IMR-90 (cell line): ENCODE measurements at regions not wholly inside any gene's neighbourhood (a gene's known extent, or its start where the extent isn't known, plus 50 kb on each side); places are given as distances from the start of the nearest gene placed in this dataset.

Source experiments
- ATAC-seq: fragments of 200-7000 bp; cut with Tn5 transposase; 2 replicates; pipeline ENCODE4 v1.9.1; 2020; ENCODE audit warnings: low read depth, mild to moderate bottlenecking, moderate library complexity
- BruUV-seq: library from RNA; stranded (reverse); fragments of 400-500 nt; replicated peaks from 2 replicates; lab custom pipeline; 2021; lab: Mats Ljungman, UMichigan
- CTCF ChIA-PET: fragments of 300-600 bp; formaldehyde crosslinking; extraction: SDS; loops from one replicate; lab custom pipeline; 2021; ENCODE audit warnings: antibody characterized with exemption; lab: Yijun Ruan, JAX
- POLR2A ChIA-PET: fragments of 300-600 bp; sonication (Branson Sonifier 250); formaldehyde crosslinking; loops from one replicate; lab custom pipeline; 2022; ENCODE audit warnings: antibody characterized with exemption; ENCODE audit not compliant: unreplicated experiment; lab: Charles Lee
- DNase-seq: peaks from one replicate; pipeline ENCODE4 v3.0.0; 2013
- H2AFZ ChIP-seq: replicated peaks from 2 replicates; pipeline ENCODE3; 2013; ENCODE audit warnings: low read length, mild to moderate bottlenecking; ENCODE audit not compliant: poor library complexity
- H2AK5ac ChIP-seq: 2 replicates; pipeline ENCODE4 v1.6.1; 2013; ENCODE audit warnings: low read depth, low read length, inconsistent platforms
- H2AK9ac ChIP-seq: replicated peaks from 2 replicates; pipeline ENCODE3; 2013; ENCODE audit warnings: mild to moderate bottlenecking, low read depth, low read length, moderate library complexity; ENCODE audit not compliant: poor library complexity
- H2BK120ac ChIP-seq: 2 replicates; pipeline ENCODE4 v1.6.1; 2013; ENCODE audit warnings: low read depth, low read length, inconsistent platforms
- H2BK15ac ChIP-seq: 3 replicates; pipeline ENCODE4 v1.6.1; 2013; ENCODE audit warnings: low read depth, low read length, inconsistent platforms
- H2BK20ac ChIP-seq: 2 replicates; pipeline ENCODE4 v1.6.1; 2013; ENCODE audit warnings: low read depth, mild to moderate bottlenecking, inconsistent platforms, low read length, moderate library complexity
- H2BK5ac ChIP-seq: 2 replicates; pipeline ENCODE4 v1.6.1; 2013; ENCODE audit warnings: mild to moderate bottlenecking, low read depth, low read length, inconsistent platforms; ENCODE audit not compliant: poor library complexity, severe bottlenecking
- H3K14ac ChIP-seq: replicated peaks from 2 replicates; pipeline ENCODE4 v1.6.1; 2013; ENCODE audit warnings: low read depth, low read length, inconsistent platforms
- H3K18ac ChIP-seq: 2 replicates; pipeline ENCODE4 v1.6.1; 2013; ENCODE audit warnings: low read depth, low read length, control low read depth
- H3K23ac ChIP-seq: 2 replicates; pipeline ENCODE4 v1.6.1; 2013; ENCODE audit warnings: low read depth, low read length, inconsistent platforms
- H3K27ac ChIP-seq: 2 replicates; pipeline ENCODE4 v1.5.1; 2013; ENCODE audit warnings: mild to moderate bottlenecking, control low read depth, low read length; ENCODE audit not compliant: insufficient read depth
- H3K27me3 ChIP-seq: 2 replicates; pipeline ENCODE4 v1.6.1; 2013; ENCODE audit warnings: low read length; ENCODE audit not compliant: control insufficient read depth, insufficient read depth
- H3K36me3 ChIP-seq: 2 replicates; pipeline ENCODE4 v1.6.1; 2013; ENCODE audit warnings: low read length, mixed read lengths; ENCODE audit not compliant: control insufficient read depth, insufficient read depth
- H3K4ac ChIP-seq: 2 replicates; pipeline ENCODE4 v1.6.1; 2013; ENCODE audit warnings: low read depth, low read length, inconsistent platforms
- H3K4me1 ChIP-seq: 2 replicates; pipeline ENCODE4 v1.6.1; 2013; ENCODE audit warnings: low read length, mixed read lengths; ENCODE audit not compliant: control insufficient read depth, insufficient read depth
- H3K4me2 ChIP-seq: 2 replicates; pipeline ENCODE4 v1.6.1; 2013; ENCODE audit warnings: low read depth, mild to moderate bottlenecking, control low read depth, low read length, moderate library complexity
- H3K4me3 ChIP-seq: 2 replicates; pipeline ENCODE4 v1.5.1; 2013; ENCODE audit warnings: low read depth, mild to moderate bottlenecking, control low read depth, low read length, moderate library complexity; ENCODE audit not compliant: insufficient read depth
- H3K56ac ChIP-seq: 2 replicates; pipeline ENCODE4 v1.6.1; 2013; ENCODE audit warnings: low read length, inconsistent platforms; ENCODE audit not compliant: insufficient read depth; ENCODE audit errors: extremely low read depth
- H3K79me1 ChIP-seq, 2 experiments: 2 replicates each; pipeline ENCODE4 v1.6.1; 2013; ENCODE audit warnings: low read length in 2 of 2, inconsistent platforms in 1 of 2, low read depth in 1 of 2
- H3K9ac ChIP-seq: 2 replicates; pipeline ENCODE4 v1.6.1; 2013; ENCODE audit warnings: low read depth, low read length, control low read depth
- H3K9me1 ChIP-seq: 2 replicates; pipeline ENCODE4 v1.6.1; 2013; ENCODE audit warnings: low read length, inconsistent platforms; ENCODE audit not compliant: insufficient read depth
- H3K9me3 ChIP-seq: 2 replicates; pipeline ENCODE4 v1.6.1; 2013; ENCODE audit warnings: low read length; ENCODE audit not compliant: control insufficient read depth, insufficient read depth
- H4K20me1 ChIP-seq: 2 replicates; pipeline ENCODE4 v1.6.1; 2013; ENCODE audit warnings: low read length, inconsistent platforms; ENCODE audit not compliant: insufficient read depth
- H4K5ac ChIP-seq: 2 replicates; pipeline ENCODE4 v1.6.1; 2013; ENCODE audit warnings: mild to moderate bottlenecking, low read depth, low read length, control low read depth
- H4K8ac ChIP-seq, 2 experiments: 2 replicates each; pipeline ENCODE4 v1.6.1; 2013; ENCODE audit warnings: low read depth in 2 of 2, low read length in 2 of 2, control low read depth in 1 of 2, inconsistent platforms in 1 of 2
- H4K91ac ChIP-seq: 2 replicates; pipeline ENCODE4 v1.6.1; 2013; ENCODE audit warnings: low read depth, low read length, inconsistent platforms; ENCODE audit not compliant: insufficient read depth
- BHLHE40 ChIP-seq: fragments of 150-350 bp; IDR thresholded peaks from 2 replicates; pipeline ENCODE4 v1.6.1; 2016; ENCODE audit warnings: mild to moderate bottlenecking, low read depth, low read length
- CEBPB ChIP-seq: IDR thresholded peaks from 2 replicates; pipeline ENCODE4 v1.6.1; 2012; ENCODE audit warnings: low read depth, low read length, improper control_type of control experiment
- CHD1 ChIP-seq: IDR thresholded peaks from 2 replicates; pipeline ENCODE4 v1.6.1; 2012; ENCODE audit warnings: low read depth, low read length, improper control_type of control experiment
- CTCF ChIP-seq: conservative IDR thresholded peaks from 2 replicates; pipeline ENCODE4 v1.5.1; 2012; ENCODE audit warnings: mild to moderate bottlenecking, low read depth, low read length, improper control_type of control experiment
- ELK1 ChIP-seq: fragments of 150-350 bp; IDR thresholded peaks from 2 replicates; pipeline ENCODE4 v1.6.1; 2016; ENCODE audit warnings: low read depth, mild to moderate bottlenecking, low read length, moderate library complexity, borderline replicate concordance
- FOS ChIP-seq: fragments of 150-350 bp; IDR thresholded peaks from 2 replicates; pipeline ENCODE4 v1.6.1; 2016; ENCODE audit warnings: low read depth, low read length
- MAFK ChIP-seq: IDR thresholded peaks from 2 replicates; pipeline ENCODE4 v1.6.1; 2012; ENCODE audit warnings: low read depth, low read length, improper control_type of control experiment
- MAZ ChIP-seq: IDR thresholded peaks from 2 replicates; pipeline ENCODE4 v1.6.1; 2012; ENCODE audit warnings: low read depth, mild to moderate bottlenecking, low read length, improper control_type of control experiment, moderate library complexity, borderline replicate concordance
- MXI1 ChIP-seq: IDR thresholded peaks from 2 replicates; pipeline ENCODE4 v1.6.1; 2012; ENCODE audit warnings: low read depth, mild to moderate bottlenecking, low read length, moderate library complexity, borderline replicate concordance
- NFE2L2 ChIP-seq: fragments of 150-350 bp; IDR thresholded peaks from 2 replicates; pipeline ENCODE4 v1.6.1; 2016; ENCODE audit warnings: low read depth, mild to moderate bottlenecking, low read length
- POLR2A ChIP-seq: IDR thresholded peaks from 2 replicates; pipeline ENCODE4 v1.6.1; 2012; ENCODE audit warnings: mild to moderate bottlenecking, low read depth, low read length
- RAD21 ChIP-seq: IDR thresholded peaks from 2 replicates; pipeline ENCODE4 v1.6.1; 2012; ENCODE audit warnings: low read length, improper control_type of control experiment
- RCOR1 ChIP-seq: IDR thresholded peaks from 2 replicates; pipeline ENCODE4 v1.6.1; 2012; ENCODE audit warnings: mild to moderate bottlenecking, low read length, improper control_type of control experiment; ENCODE audit not compliant: insufficient replicate concordance
- RFX5 ChIP-seq: IDR thresholded peaks from 2 replicates; pipeline ENCODE4 v1.8.0; 2012; ENCODE audit warnings: low read depth, mild to moderate bottlenecking, low read length, moderate library complexity
- SMC3 ChIP-seq: fragments of 150-350 bp; IDR thresholded peaks from 2 replicates; pipeline ENCODE4 v1.6.1; 2016; ENCODE audit warnings: low read depth, mild to moderate bottlenecking, antibody characterized with exemption, low read length, moderate library complexity
- USF2 ChIP-seq: fragments of 150-350 bp; IDR thresholded peaks from 2 replicates; pipeline ENCODE4 v1.6.1; 2017; ENCODE audit warnings: mild to moderate bottlenecking, antibody characterized with exemption, low read length, low read depth
- WGBS, 2 experiments: methylation state at CpG; one replicate each; pipeline versions ENCODE4 v1.1.5 to v1.1.7; 2013; ENCODE audit warnings: missing lambda C conversion rate in 2 of 2; ENCODE audit not compliant: insufficient read length in 1 of 2; ENCODE audit errors: extremely low coverage in 2 of 2; 5-methylcytosine and 5-hydroxymethylcytosine counted together
- dilution Hi-C: fragments of 300-500 bp; cut with HindIII; formaldehyde crosslinking; loops from one replicate; pipeline ENCODE4 v1.14.3; 2018; ENCODE audit warnings: low sequenced_read_pairs; ENCODE audit not compliant: unreplicated experiment
- in situ Hi-C: fragments of 300-500 bp; cut with MboI; formaldehyde crosslinking; loops from 3 replicates; pipeline ENCODE4 v1.14.3; 2019; ENCODE audit warnings: low sequenced_read_pairs, inconsistent platforms, mixed read lengths
- intact Hi-C: fragments of 100-400 bp; cut with micrococcal nuclease; formaldehyde crosslinking; loops from 2 replicates; pipeline ENCODE4 v1.10.0; 2022

- Histone ChIP-seq H3K56ac (no peak overlapping the region), H3K4ac (no peak overlapping the region), H3K36me3 (no peaks in the 10 kb centered on the region), H3K4me3 (no peak overlapping the region), H3K14ac (no peak overlapping the region), H2BK15ac (no peak overlapping the region), H3K9me3 (peaks cover 5% of the 10 kb centered on the region), H4K8ac (no peak overlapping the region), H3K18ac (no peak overlapping the region), H3K79me1 (no peaks in the 10 kb centered on the region), H2BK120ac (no peak overlapping the region), H4K5ac (no peak overlapping the region), H2AK9ac (no peak overlapping the region), H2BK20ac (no peak overlapping the region), H3K23ac (no peak overlapping the region), H3K9ac (no peak overlapping the region), H4K91ac (no peak overlapping the region), H2AFZ (no peak overlapping the region), H3K27ac (no peak overlapping the region), H3K9me1 (no peaks in the 10 kb centered on the region), H4K20me1 (no peaks in the 10 kb centered on the region), H3K4me1 (no peaks in the 10 kb centered on the region), H2BK5ac (no peak overlapping the region), H3K27me3 (no peaks in the 10 kb centered on the region), H2AK5ac (no peak overlapping the region), H3K4me2 (no peak overlapping the region)
- ATAC-seq: no peak
- dilution Hi-C loops: no loop called here
- intact Hi-C loops: no loop called here
- CTCF ChIA-PET: no interaction called here
- in situ Hi-C loops: no loop called here
- TF ChIP-seq POLR2A: no peak
- TF ChIP-seq SMC3: no peak
- TF ChIP-seq MXI1: no peak
- TF ChIP-seq CTCF: no peak
- no peak for TF ChIP-seq RAD21
- no peak for TF ChIP-seq RFX5
- no peak for TF ChIP-seq CHD1
- no peak for TF ChIP-seq ELK1
- TF ChIP-seq BHLHE40: no peak
- no peak for TF ChIP-seq MAZ
- TF ChIP-seq NFE2L2: no peak
- TF ChIP-seq USF2: no peak
- TF ChIP-seq CEBPB: no peak
- no peak for TF ChIP-seq MAFK
- TF ChIP-seq FOS: no peak
- no peak for TF ChIP-seq RCOR1
- POLR2A ChIA-PET: no interaction called here
- no TSS peak for BruUV-seq
- no peak for DNase-seq
- WGBS, 2 experiments: 38% methylated on average over 1 of the region's 4 CpGs; no CpG with 5 or more reads in 1 of the 2 experiments
These were observed 408.0 kb downstream of the RNF144A start for GRCh38 chr2:7325186-7325585.
